Testis (tissue), 2 donors: ENCODE measurements at regions not wholly inside any gene's neighbourhood (a gene's known extent, or its start where the extent isn't known, plus 50 kb on each side); places are given as distances from the start of the nearest gene placed in this dataset.

Experiments
- CTCF ChIP-seq, 3 experiments: fragments of 450-650 bp in 2 of 3; fragments of 200-600 bp in 1 of 3; sonication (generic) in 1 of 3; IDR thresholded peaks; one replicate each; pipeline ENCODE4 v1.5.1; 2016 to 2019; ENCODE audit warnings: antibody characterized with exemption in 3 of 3, mild to moderate bottlenecking in 2 of 3, moderate library complexity in 1 of 3
- POLR2A ChIP-seq: fragments of 450-650 bp; IDR thresholded peaks from one replicate; pipeline ENCODE4 v1.6.1; 2017; ENCODE audit warnings: antibody characterized with exemption, mild to moderate bottlenecking, moderate library complexity

- TF ChIP-seq CTCF (IDR thresholded peaks at IDR 0.05) (no peak), POLR2A (no peak)
Observed at GRCh38 chr14:87797001-87797400, 196.0 kb downstream of the GALC start.
